IPS DF 6.9 (cell line): ENCODE measurements at regions not wholly inside any gene's neighbourhood (a gene's known extent, or its start where the extent isn't known, plus 50 kb on each side); places are given as distances from the start of the nearest gene placed in this dataset.
"Not testable (repeated sequence)": the region's sequence is repeated elsewhere in the genome, so short reads cannot be mapped to it uniquely, and the experiment has no call there.

Experiments
- DNase-seq: peaks from one replicate; pipeline ENCODE4 v3.0.0-alpha.2; 2013; ENCODE audit warnings: low read depth, low spot score
- H3K27ac ChIP-seq: one replicate; pipeline ENCODE4 v1.5.1; 2013; ENCODE audit warnings: low read length, control low read depth
- H3K27me3 ChIP-seq: 2 replicates; pipeline ENCODE4 v1.6.1; 2013; ENCODE audit warnings: mild to moderate bottlenecking, low read length; ENCODE audit not compliant: control insufficient read depth, insufficient read depth
- H3K36me3 ChIP-seq: 2 replicates; pipeline ENCODE4 v1.6.1; 2013; ENCODE audit warnings: low read length; ENCODE audit not compliant: control insufficient read depth, insufficient read depth
- H3K4me1 ChIP-seq: 2 replicates; pipeline ENCODE4 v1.6.1; 2013; ENCODE audit warnings: low read length; ENCODE audit not compliant: control insufficient read depth, insufficient read depth
- H3K4me3 ChIP-seq: 2 replicates; pipeline ENCODE4 v1.5.1; 2013; ENCODE audit warnings: mild to moderate bottlenecking, low read length
- H3K9me3 ChIP-seq: 2 replicates; pipeline ENCODE4 v1.6.1; 2013; ENCODE audit warnings: low read length, inconsistent platforms; ENCODE audit not compliant: control insufficient read depth, insufficient read depth
- WGBS: extraction: QIAGEN DNeasy Blood & Tissue Kit; methylation state at CpG from one replicate; pipeline ENCODE4 v1.1.7; 2013; ENCODE audit warnings: mixed read lengths, missing lambda C conversion rate; ENCODE audit not compliant: insufficient read length, insufficient coverage; 5-methylcytosine and 5-hydroxymethylcytosine counted together

DNA sequence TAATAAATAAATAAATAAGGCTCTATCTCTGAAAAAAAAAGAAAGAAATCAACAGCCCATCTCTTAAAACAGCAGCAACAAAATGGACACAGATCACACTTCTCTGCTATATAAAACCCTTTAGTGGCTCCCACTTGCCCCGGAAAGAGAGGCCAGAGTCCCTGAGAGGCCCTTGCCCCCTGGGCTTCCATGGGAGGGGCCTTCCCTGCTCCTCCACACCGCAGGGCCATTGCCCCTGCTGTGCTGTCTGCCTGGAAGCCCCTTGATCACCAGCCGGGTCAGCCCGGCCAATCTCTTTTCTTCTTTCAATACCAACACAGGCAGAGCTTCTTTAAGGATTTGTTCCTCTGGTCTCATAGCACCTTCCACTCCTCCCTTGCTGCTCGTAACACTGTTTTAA lies 171.1 kb downstream of the URI1 start:
- Histone ChIP-seq H3K9me3 (no peaks in the 10 kb centered on the region), H3K27ac (no peak overlapping the region), H3K36me3 (no peaks in the 10 kb centered on the region), H3K27me3 (no peaks in the 10 kb centered on the region), H3K4me3 (no peak overlapping the region), H3K4me1 (no peaks in the 10 kb centered on the region)
- no CpG with 5 or more reads among the region's 5 CpGs for WGBS
- DNase-seq: no peak

DNA sequence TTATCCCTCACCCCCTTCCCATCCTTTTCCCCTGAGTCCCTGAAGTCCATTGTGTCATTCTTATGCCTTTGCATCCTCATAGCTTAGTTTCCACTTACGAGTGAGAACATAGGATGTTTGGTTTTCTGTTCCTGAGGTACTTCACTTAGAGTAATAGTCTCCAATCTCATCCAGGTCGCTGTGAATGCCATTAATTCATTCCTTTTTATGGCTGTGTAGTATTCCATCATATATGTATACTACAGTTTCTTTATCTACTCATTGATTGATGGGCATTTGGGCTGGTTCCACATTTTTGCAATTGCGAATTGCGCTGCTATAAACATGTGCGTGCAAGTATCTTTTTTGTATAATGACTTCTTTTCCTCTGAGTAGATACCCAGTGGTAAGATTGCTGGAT lies 172.1 kb downstream of the URI1 start:
- not testable (repeated sequence) for H3K9me3 ChIP-seq, H3K36me3 ChIP-seq, DNase-seq, H3K27me3 ChIP-seq, H3K27ac ChIP-seq, H3K4me1 ChIP-seq, H3K4me3 ChIP-seq
- WGBS: no CpG with 5 or more reads among the region's 5 CpGs

DNA sequence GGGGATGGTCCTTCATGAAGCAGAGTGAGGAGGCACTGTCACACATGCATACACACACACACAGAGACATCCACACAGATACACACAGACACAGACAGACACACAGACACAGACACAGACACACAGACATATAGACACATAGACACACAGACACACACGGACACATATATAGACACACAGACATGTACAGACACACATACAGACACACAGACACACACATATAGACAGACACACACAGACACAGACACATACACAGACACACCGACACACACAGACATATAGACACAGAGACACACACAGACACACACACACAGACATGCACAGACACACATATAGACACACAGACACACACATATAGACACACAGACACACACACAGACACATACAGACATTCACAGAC lies 173.9 kb downstream of the URI1 start:
- DNase-seq: no peak
- no CpG with 5 or more reads among the region's 2 CpGs for WGBS
- Histone ChIP-seq H3K4me1 (no peaks in the 10 kb centered on the region), H3K4me3 (no peak overlapping the region), H3K9me3 (no peaks in the 10 kb centered on the region), H3K27me3 (no peaks in the 10 kb centered on the region), H3K36me3 (no peaks in the 10 kb centered on the region), H3K27ac (no peak overlapping the region)

DNA sequence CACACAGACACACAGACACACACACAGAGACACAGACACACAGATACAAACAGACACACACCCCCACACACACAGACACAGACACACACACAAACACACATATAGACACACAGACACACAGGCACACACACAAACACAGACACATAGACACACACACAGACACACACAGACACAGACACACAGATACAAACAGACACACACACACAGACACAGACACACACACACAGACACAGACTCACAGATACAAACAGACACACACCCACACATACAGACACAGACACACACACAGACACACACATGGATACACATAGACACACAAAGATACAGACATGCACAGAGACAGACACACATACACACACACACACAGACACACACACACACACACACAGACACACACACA lies 174.5 kb downstream of the URI1 start:
- Histone ChIP-seq H3K4me1 (no peaks in the 10 kb centered on the region), H3K27me3 (no peaks in the 10 kb centered on the region), H3K36me3 (no peaks in the 10 kb centered on the region), H3K27ac (no peak overlapping the region), H3K9me3 (no peaks in the 10 kb centered on the region), H3K4me3 (no peak overlapping the region)
- DNase-seq: no peak

DNA sequence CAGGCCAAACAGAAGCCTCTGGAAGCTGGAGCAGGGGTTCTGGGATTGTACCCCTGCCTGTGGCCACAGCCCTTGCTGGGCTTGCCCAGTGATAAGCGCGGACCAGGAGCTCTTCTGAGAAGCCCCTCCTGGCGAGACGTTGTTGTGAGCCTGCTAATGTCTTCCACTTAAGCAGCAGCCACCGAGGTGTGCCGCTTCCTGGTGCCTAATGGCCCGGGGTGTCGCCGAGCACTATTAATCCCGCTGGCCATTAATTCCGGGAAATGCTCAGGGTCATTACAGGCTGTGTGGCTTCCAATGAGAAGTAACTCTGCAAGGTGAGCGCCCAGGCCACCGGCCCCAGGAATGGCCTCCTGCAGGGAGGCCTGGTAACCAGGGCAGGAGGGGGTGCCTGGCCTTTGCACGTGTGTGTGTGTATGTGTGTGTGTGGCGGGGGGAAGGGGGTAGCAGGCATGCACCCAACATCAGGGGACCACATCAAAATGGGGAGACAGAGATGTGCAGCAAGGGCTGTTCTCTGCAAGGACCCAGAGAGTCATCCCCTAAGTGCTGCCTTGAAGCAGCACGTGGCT lies 175.0 kb downstream of the URI1 start:
- no peaks in the 10 kb centered on the region for H3K9me3 ChIP-seq
- no peaks in the 10 kb centered on the region for H3K36me3 ChIP-seq
- DNase-seq: no peak
- no peaks in the 10 kb centered on the region for H3K27me3 ChIP-seq
- WGBS: no CpG with 5 or more reads among the region's 16 CpGs
- no peak overlapping the region for H3K27ac ChIP-seq
- no peaks in the 10 kb centered on the region for H3K4me1 ChIP-seq
- no peak overlapping the region for H3K4me3 ChIP-seq

DNA sequence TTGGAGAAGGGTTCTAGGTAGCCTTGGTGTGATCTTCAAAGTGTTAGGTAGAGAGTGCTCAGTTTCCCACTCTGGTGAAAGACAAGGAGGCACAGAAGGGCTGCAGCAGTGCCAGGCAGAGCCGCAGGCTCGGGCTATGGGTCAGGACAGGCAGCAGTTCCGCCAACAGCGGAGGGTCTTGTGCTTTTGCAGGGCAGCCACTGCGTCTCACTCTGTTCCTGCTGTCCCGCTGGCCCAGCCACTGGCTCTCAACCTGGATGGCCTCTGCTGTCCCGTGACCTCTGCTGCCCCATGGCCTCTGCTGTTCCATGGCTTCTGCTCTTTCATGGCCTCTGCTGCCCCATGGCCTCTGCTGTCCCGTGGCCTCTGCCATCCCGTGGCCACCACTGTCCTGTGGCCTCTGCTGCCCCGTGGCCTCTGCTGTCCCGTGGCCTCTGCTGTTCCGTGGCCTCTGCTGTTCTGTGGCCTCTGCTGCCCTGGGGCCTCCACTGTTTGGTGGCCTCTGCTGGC lies 175.7 kb downstream of the URI1 start:
- no peak overlapping the region for H3K27ac ChIP-seq
- no peak overlapping the region for H3K4me3 ChIP-seq
- H3K36me3 ChIP-seq: no peaks in the 10 kb centered on the region
- no CpG with 5 or more reads among the region's 12 CpGs for WGBS
- H3K4me1 ChIP-seq: no peaks in the 10 kb centered on the region
- H3K27me3 ChIP-seq: no peaks in the 10 kb centered on the region
- no peak for DNase-seq
- no peaks in the 10 kb centered on the region for H3K9me3 ChIP-seq

DNA sequence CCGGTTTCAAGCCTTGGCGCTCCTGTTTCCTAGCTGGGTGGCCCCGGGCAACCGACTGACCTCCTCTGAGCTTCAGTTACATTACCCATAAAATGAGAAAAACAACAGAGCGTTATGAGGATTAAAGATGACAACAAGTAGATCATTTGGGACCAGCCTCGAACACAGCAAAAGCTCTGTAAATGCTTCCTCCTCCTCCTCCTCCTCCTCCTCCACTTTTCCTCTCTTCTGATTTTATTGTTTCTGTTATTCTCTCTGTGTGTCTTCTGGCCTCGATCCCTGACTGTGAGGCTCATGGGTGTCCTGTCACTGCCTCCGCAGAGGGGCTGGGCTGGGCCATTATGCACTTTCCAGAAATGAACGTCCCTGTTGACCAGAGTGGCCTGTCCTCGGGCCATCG lies 176.2 kb downstream of the URI1 start:
- WGBS: no CpG with 5 or more reads among the region's 11 CpGs
- no peaks in the 10 kb centered on the region for H3K9me3 ChIP-seq
- no peak overlapping the region for H3K27ac ChIP-seq
- no peak overlapping the region for H3K4me3 ChIP-seq
- no peaks in the 10 kb centered on the region for H3K27me3 ChIP-seq
- no peaks in the 10 kb centered on the region for H3K36me3 ChIP-seq
- no peaks in the 10 kb centered on the region for H3K4me1 ChIP-seq
- no peak for DNase-seq

DNA sequence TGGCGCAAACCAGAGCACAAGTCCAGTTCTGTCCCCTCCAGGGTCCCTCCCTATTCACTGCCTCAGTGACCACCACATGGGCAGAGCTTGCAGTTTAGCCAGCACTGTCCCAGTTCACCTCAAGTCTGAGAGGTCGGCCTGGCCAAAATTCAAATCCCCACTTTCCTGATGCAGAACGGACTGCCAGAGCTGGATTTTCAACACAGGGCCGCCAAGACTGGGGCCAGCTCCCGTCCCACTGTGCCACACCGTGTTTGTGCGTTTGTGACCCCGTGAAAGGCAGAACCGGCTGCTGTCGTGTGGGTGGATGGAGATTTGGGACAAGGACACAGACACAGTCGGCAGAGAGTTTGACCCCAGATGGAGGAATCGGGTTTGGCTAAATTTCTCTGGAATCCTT lies 176.7 kb downstream of the URI1 start:
- Histone ChIP-seq H3K4me1 (no peaks in the 10 kb centered on the region), H3K27me3 (no peaks in the 10 kb centered on the region), H3K4me3 (no peak overlapping the region), H3K27ac (no peak overlapping the region), H3K9me3 (no peaks in the 10 kb centered on the region), H3K36me3 (no peaks in the 10 kb centered on the region)
- no CpG with 5 or more reads among the region's 12 CpGs for WGBS
- no peak for DNase-seq

DNA sequence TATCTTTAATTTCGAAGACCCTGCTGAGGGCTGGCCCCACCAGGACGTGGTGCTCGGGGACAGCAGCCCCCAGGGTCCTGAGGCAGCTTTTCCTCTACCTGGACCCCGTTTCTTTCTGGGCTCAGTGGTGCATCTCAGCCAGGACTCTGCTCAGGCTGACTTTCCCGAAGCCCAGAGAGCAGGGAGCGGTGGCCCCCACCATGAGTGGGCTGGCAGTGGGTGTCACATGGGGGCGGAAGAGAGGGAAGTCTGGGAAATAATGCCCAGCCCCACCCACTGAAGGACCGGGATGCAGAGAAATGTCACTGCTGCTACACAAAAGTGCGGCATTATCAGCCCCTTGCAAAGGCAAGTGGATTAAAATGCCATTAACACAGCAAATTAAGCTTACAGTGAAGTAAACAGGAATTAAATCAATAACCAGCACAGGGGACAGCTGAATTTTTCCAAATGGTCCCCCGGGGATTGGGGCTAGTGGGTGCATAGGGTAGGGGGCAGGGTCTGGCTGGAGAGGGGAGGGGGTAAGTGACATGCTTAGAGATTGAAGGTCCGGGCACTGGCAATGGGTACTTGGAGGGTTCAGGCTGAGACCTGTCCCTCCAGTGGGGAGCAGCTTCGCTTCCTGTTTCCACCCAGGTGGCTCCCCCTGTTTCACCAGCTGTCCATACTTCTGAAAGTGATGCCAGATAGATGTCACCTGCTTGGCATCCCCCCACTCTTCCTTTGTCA lies 177.3 kb downstream of the URI1 start:
- Histone ChIP-seq H3K4me1 (no peaks in the 10 kb centered on the region), H3K27me3 (no peaks in the 10 kb centered on the region), H3K4me3 (no peak overlapping the region), H3K9me3 (no peaks in the 10 kb centered on the region), H3K27ac (no peak overlapping the region), H3K36me3 (no peaks in the 10 kb centered on the region)
- WGBS: no CpG with 5 or more reads among the region's 12 CpGs
- DNase-seq: no peak

DNA sequence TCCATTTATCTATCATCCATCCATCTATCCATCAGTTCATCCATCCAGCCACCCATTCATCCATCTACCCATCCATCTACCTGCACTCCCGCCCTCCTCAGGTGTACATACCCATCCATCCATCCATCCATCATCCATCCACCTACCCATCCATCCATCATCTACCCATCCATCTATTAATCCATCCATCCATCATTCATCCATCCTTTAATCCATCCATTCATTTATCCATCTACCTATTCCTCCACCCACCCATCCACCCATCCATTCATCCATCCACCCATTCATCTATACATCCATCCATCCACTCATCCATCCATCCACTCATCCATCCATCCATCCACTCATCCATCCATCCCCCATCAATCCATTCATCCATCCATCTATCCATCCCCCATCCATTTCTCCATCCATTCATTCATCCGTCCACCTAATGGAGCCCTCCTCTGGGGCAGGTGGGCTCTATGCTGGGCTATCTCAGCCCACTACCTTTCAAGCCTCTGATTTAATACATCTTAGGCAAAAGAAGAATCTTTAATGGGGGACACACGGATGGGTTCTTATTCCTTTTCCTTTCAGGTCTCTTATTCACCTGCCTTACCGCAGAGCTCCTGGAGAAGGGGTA lies 178.9 kb downstream of the URI1 start:
- Histone ChIP-seq H3K27me3 (no peaks in the 10 kb centered on the region), H3K36me3 (no peaks in the 10 kb centered on the region), H3K27ac (no peak overlapping the region), H3K4me1 (no peaks in the 10 kb centered on the region), H3K4me3 (no peak overlapping the region), H3K9me3 (no peaks in the 10 kb centered on the region)
- 100% methylated on average over 1 of the region's 4 CpGs for WGBS
- DNase-seq: no peak

DNA sequence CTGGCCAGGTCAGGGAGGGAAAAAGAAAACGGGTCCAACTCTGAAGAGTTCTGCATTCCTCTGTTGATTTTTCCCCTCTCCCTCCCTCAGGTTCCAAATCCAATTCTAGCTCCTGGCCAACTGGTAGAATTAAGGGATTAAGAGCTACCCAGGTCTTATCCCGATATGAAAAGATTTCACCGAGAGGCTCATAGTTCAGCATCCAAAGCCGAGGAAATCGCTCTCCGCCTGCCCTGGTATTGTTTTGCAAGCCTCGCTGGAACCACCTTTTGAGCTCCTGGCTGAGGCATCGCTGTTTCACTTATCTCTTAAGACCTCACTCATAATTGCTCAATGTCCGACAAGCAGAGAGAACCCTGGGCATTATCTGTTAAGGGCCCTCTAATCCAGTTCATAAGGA lies 180.4 kb downstream of the URI1 start:
- Histone ChIP-seq H3K9me3 (no peaks in the 10 kb centered on the region), H3K27me3 (no peaks in the 10 kb centered on the region), H3K4me3 (no peak overlapping the region), H3K4me1 (no peaks in the 10 kb centered on the region), H3K27ac (no peak overlapping the region), H3K36me3 (no peaks in the 10 kb centered on the region)
- WGBS: no CpG with 5 or more reads among the region's 9 CpGs
- DNase-seq: no peak
